ENCODE measurements at regions not wholly inside any gene's neighbourhood (a gene's known extent, or its start where the extent isn't known, plus 50 kb on each side); places are given as distances from the start of the nearest gene placed in this dataset.

DNA sequence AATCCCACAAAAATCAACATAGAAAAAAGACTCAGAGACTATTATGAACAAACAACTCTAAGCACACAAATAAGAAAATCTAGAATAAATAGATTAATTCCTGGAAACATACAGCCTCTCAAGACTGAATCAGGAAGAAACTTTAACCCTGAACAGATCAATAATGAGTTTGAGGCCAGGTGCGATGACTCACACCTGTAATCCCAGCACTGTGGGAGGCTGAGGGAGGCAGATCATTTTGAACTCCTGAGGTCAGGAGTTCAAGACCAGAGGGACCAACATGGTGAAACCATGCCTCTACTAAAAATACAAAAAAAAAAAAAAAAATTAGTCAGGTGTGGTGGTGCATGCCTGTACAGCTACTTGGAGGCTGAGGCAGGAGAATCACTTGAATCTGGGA, 499.5 kb upstream of the LUZP2 start:
- Histone ChIP-seq H3K9ac (ENCODE audit: low read length) (no peak overlapping the region), H3K23ac (ENCODE audit: low read length in 2 of 2) (no peak overlapping the region), H2AFZ (ENCODE audit: low read depth, low read length) (no peak overlapping the region), H3K18ac (ENCODE audit: low read depth in 1 of 2, low read length in 2 of 2) (no peak overlapping the region), H4K8ac (ENCODE audit: low read length) (no peak overlapping the region), H3K14ac (ENCODE audit: low read length in 2 of 2) (no peak overlapping the region), H3K4ac (ENCODE audit: low read depth in 1 of 2, low read length in 2 of 2) (no peak overlapping the region), H2BK5ac (ENCODE audit: low read depth, low read length, poor library complexity, severe bottlenecking) (no peak overlapping the region), H3K36me3 (ENCODE audit: control insufficient read depth in 1 of 2, insufficient read depth in 2 of 2, low read depth in 1 of 2, low read length in 2 of 2) (no peaks in the 10 kb centered on the region), H2BK12ac (ENCODE audit: low read length in 2 of 2) (no peak overlapping the region), H3K79me1 (replicated peaks; ENCODE audit: low read length, poor library complexity, severe bottlenecking) (no peaks in the 10 kb centered on the region), H2BK120ac (ENCODE audit: low read depth, low read length) (no peak overlapping the region), H3K27me3 (ENCODE audit: control insufficient read depth in 1 of 2, insufficient read depth in 1 of 2, low read length in 2 of 2) (no peaks in the 10 kb centered on the region), H2AK5ac (ENCODE audit: low read length, severe bottlenecking) (no peak overlapping the region), H4K91ac (ENCODE audit: low read length) (no peak overlapping the region), H3K9me3 (ENCODE audit: control insufficient read depth, low read length) (peaks cover 40% of the 10 kb centered on the region), H3K4me3 (ENCODE audit: insufficient read depth in 1 of 2, low read depth in 1 of 2, low read length in 2 of 2) (no peak overlapping the region), H2BK15ac (ENCODE audit: low read depth, poor library complexity, severe bottlenecking) (no peak overlapping the region), H3K4me1 (ENCODE audit: control insufficient read depth, insufficient read depth, low read depth, low read length) (no peaks in the 10 kb centered on the region), H3K4me2 (ENCODE audit: low read length, poor library complexity, severe bottlenecking) (no peak overlapping the region), H3K27ac (ENCODE audit: low read length, poor library complexity, severe bottlenecking) (no peak overlapping the region)
- no peak for DNase-seq
- WGBS: 100% methylated on average over 1 of the region's 1 CpG

DNA sequence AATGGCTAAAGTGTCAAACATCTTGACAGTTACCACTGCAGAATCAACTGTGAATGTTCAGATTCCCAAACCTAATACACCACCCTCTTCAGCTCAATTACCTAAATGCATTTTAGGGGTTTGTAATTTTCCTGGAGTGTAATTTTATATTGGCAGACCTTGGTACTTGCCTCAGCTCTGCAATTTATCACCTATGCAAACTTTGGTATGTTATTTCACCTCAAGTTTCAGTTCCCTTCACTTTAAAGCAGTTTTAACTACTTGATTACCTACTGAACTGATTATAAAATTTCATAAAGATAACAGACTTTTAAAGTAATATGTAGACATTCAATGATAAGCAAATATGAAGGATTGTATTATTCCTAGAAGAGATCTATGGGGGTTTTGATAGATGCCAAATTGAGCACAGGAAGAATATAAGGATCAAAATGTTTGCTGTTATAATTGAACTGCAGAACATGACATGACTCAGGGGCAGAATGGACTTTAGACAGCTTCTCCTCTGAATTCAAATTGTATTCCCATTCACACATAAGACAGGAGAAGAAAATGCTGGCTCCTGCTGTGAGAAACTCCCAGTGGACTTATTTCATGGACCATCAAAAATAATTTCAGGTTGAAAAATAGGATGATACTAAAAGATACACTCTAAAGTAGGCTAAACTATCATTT, 491.5 kb upstream of the LUZP2 start:
- Histone ChIP-seq H2AFZ (ENCODE audit: low read depth, low read length) (no peak overlapping the region), H3K4ac (ENCODE audit: low read depth in 1 of 2, low read length in 2 of 2) (no peak overlapping the region)

DNA sequence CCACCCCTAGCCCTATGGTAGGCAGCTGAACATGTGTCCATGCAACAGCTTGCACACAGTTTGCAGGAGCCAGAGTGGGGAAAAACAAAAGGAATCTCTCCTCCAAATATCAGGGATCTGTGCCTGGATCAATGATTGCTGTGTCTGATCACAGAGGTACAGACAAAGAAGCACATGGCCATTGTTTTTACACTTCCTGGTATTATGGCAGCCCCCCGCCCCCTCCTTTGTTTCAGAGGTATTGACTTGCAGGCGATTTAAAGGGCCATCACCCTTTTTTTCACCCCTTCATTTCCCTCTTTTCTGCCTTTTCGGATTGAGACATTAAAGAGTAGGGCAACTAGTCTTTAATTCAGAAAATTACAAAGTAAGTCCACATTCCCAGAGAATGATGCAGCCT, 453.0 kb upstream of the LUZP2 start:
- H3K14ac ChIP-seq (ENCODE audit: low read length in 2 of 2): no peak overlapping the region
- H2BK5ac ChIP-seq (ENCODE audit: low read depth, low read length, poor library complexity, severe bottlenecking): no peak overlapping the region
- no peak for DNase-seq
- no peaks in the 10 kb centered on the region for H3K79me1 ChIP-seq (replicated peaks; ENCODE audit: low read length, poor library complexity, severe bottlenecking)
- H2BK12ac ChIP-seq (ENCODE audit: low read length in 2 of 2): no peak overlapping the region
- H3K27ac ChIP-seq (ENCODE audit: low read length, poor library complexity, severe bottlenecking): no peak overlapping the region
- H3K18ac ChIP-seq (ENCODE audit: low read depth in 1 of 2, low read length in 2 of 2): no peak overlapping the region
- 79% methylated on average over 3 of the region's 3 CpGs for WGBS
- H2AK5ac ChIP-seq (ENCODE audit: low read length, severe bottlenecking): no peak overlapping the region
- no peak overlapping the region for H4K91ac ChIP-seq (ENCODE audit: low read length)
- H3K9me3 ChIP-seq (ENCODE audit: control insufficient read depth, low read length): peaks cover 8% of the 10 kb centered on the region
- no peak overlapping the region for H2BK120ac ChIP-seq (ENCODE audit: low read depth, low read length)
- H2BK15ac ChIP-seq (ENCODE audit: low read depth, poor library complexity, severe bottlenecking): no peak overlapping the region
- no peak overlapping the region for H3K4ac ChIP-seq (ENCODE audit: low read depth in 1 of 2, low read length in 2 of 2)
- no peak overlapping the region for H3K4me2 ChIP-seq (ENCODE audit: low read length, poor library complexity, severe bottlenecking)
- no peak overlapping the region for H4K8ac ChIP-seq (ENCODE audit: low read length)
- H3K4me3 ChIP-seq (ENCODE audit: insufficient read depth in 1 of 2, low read depth in 1 of 2, low read length in 2 of 2): no peak overlapping the region
- H2AFZ ChIP-seq (ENCODE audit: low read depth, low read length): no peak overlapping the region
- H3K27me3 ChIP-seq (ENCODE audit: control insufficient read depth in 1 of 2, insufficient read depth in 1 of 2, low read length in 2 of 2): no peaks in the 10 kb centered on the region
- no peak overlapping the region for H3K23ac ChIP-seq (ENCODE audit: low read length in 2 of 2)
- H3K4me1 ChIP-seq (ENCODE audit: control insufficient read depth, insufficient read depth, low read depth, low read length): no peaks in the 10 kb centered on the region
- no peak overlapping the region for H3K9ac ChIP-seq (ENCODE audit: low read length)
- no peaks in the 10 kb centered on the region for H3K36me3 ChIP-seq (ENCODE audit: control insufficient read depth in 1 of 2, insufficient read depth in 2 of 2, low read depth in 1 of 2, low read length in 2 of 2)

More for the DNA sequence above, 491.5 kb upstream of the LUZP2 start:
- Histone ChIP-seq H4K91ac (ENCODE audit: low read length) (no peak overlapping the region), H3K27ac (ENCODE audit: low read length, poor library complexity, severe bottlenecking) (no peak overlapping the region), H3K79me1 (replicated peaks; ENCODE audit: low read length, poor library complexity, severe bottlenecking) (no peaks in the 10 kb centered on the region), H3K4me3 (ENCODE audit: insufficient read depth in 1 of 2, low read depth in 1 of 2, low read length in 2 of 2) (no peak overlapping the region), H2AK5ac (ENCODE audit: low read length, severe bottlenecking) (no peak overlapping the region), H3K27me3 (ENCODE audit: control insufficient read depth in 1 of 2, insufficient read depth in 1 of 2, low read length in 2 of 2) (no peaks in the 10 kb centered on the region), H3K4me2 (ENCODE audit: low read length, poor library complexity, severe bottlenecking) (no peak overlapping the region), H3K23ac (ENCODE audit: low read length in 2 of 2) (no peak overlapping the region), H3K4me1 (ENCODE audit: control insufficient read depth, insufficient read depth, low read depth, low read length) (no peaks in the 10 kb centered on the region), H3K14ac (ENCODE audit: low read length in 2 of 2) (no peak overlapping the region), H2BK120ac (ENCODE audit: low read depth, low read length) (no peak overlapping the region), H4K8ac (ENCODE audit: low read length) (no peak overlapping the region), H3K9ac (ENCODE audit: low read length) (no peak overlapping the region), H3K18ac (ENCODE audit: low read depth in 1 of 2, low read length in 2 of 2) (no peak overlapping the region), H2BK12ac (ENCODE audit: low read length in 2 of 2) (no peak overlapping the region), H3K9me3 (ENCODE audit: control insufficient read depth, low read length) (peaks cover 14% of the 10 kb centered on the region), H2BK15ac (ENCODE audit: low read depth, poor library complexity, severe bottlenecking) (no peak overlapping the region), H2BK5ac (ENCODE audit: low read depth, low read length, poor library complexity, severe bottlenecking) (no peak overlapping the region), H3K36me3 (ENCODE audit: control insufficient read depth in 1 of 2, insufficient read depth in 2 of 2, low read depth in 1 of 2, low read length in 2 of 2) (no peaks in the 10 kb centered on the region)
- DNase-seq: no peak

DNA sequence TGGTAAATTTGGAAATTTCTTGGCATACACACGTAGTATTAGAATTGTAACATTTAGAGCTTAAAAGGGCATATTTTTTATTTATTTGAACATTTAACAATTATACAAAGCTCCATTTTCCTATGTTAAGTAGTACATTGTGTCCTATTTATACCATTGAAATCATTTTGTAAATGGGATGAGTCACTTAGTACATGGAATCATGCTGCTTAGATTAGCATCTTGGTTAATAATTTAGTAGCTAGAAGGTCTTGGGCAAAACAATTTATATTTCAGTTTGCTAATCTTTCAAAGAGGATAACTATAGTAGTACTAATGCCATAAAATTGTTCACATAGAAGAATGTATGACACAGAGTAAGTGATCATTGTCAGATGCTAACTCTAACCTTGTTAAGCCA, 450.1 kb upstream of the LUZP2 start:
- Histone ChIP-seq H3K79me1 (replicated peaks; ENCODE audit: low read length, poor library complexity, severe bottlenecking) (no peaks in the 10 kb centered on the region), H2BK15ac (ENCODE audit: low read depth, poor library complexity, severe bottlenecking) (no peak overlapping the region), H3K4me3 (ENCODE audit: insufficient read depth in 1 of 2, low read depth in 1 of 2, low read length in 2 of 2) (no peak overlapping the region), H4K91ac (ENCODE audit: low read length) (no peak overlapping the region), H4K8ac (ENCODE audit: low read length) (no peak overlapping the region), H3K4me1 (ENCODE audit: control insufficient read depth, insufficient read depth, low read depth, low read length) (no peaks in the 10 kb centered on the region), H3K27ac (ENCODE audit: low read length, poor library complexity, severe bottlenecking) (no peak overlapping the region), H3K4me2 (ENCODE audit: low read length, poor library complexity, severe bottlenecking) (no peak overlapping the region), H3K4ac (ENCODE audit: low read depth in 1 of 2, low read length in 2 of 2) (no peak overlapping the region), H2AK5ac (ENCODE audit: low read length, severe bottlenecking) (no peak overlapping the region), H3K36me3 (ENCODE audit: control insufficient read depth in 1 of 2, insufficient read depth in 2 of 2, low read depth in 1 of 2, low read length in 2 of 2) (no peaks in the 10 kb centered on the region), H3K14ac (ENCODE audit: low read length in 2 of 2) (no peak overlapping the region), H2BK5ac (ENCODE audit: low read depth, low read length, poor library complexity, severe bottlenecking) (no peak overlapping the region), H3K9me3 (ENCODE audit: control insufficient read depth, low read length) (peaks cover 13% of the 10 kb centered on the region), H3K27me3 (ENCODE audit: control insufficient read depth in 1 of 2, insufficient read depth in 1 of 2, low read length in 2 of 2) (no peaks in the 10 kb centered on the region), H3K9ac (ENCODE audit: low read length) (no peak overlapping the region), H2BK12ac (ENCODE audit: low read length in 2 of 2) (no peak overlapping the region), H3K23ac (ENCODE audit: low read length in 2 of 2) (no peak overlapping the region), H2AFZ (ENCODE audit: low read depth, low read length) (no peak overlapping the region), H2BK120ac (ENCODE audit: low read depth, low read length) (no peak overlapping the region), H3K18ac (ENCODE audit: low read depth in 1 of 2, low read length in 2 of 2) (no peak overlapping the region)
- WGBS: no CpG with 5 or more reads among the region's 1 CpG
- DNase-seq: peak; percentile 4
